Kasumi-1 (cell line): ENCODE measurements at regions not wholly inside any gene's neighbourhood (a gene's known extent, or its start where the extent isn't known, plus 50 kb on each side); places are given as distances from the start of the nearest gene placed in this dataset.
"Not testable (repeated sequence)": the region's sequence is repeated elsewhere in the genome, so short reads cannot be mapped to it uniquely, and the experiment has no call there.

Experiments used
- DNase-seq, 2 experiments: peaks; one replicate each; lab custom pipeline; 2025; lab: John Stamatoyannopoulos, UW

DNA sequence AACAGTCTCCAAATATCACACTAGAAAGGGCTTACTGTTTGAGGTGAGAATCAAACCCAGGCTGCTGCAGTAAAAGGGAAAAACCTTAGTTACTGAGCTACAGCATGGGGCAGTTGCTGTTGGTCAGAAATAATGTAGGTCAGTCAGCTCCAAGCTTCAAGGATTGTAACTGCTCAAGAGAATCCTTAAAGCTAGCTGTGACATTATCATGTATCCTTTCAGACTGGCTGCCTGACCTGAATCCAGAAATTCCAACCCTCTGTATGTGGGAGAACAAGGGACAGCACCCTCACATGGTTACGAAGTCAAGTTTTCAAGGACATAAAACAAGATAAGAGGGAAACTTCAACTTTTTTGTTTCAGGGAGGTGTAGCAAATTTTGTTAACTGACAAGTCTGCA lies 365.9 kb upstream of the NPAP1 start:
- not testable (repeated sequence) for DNase-seq

DNA sequence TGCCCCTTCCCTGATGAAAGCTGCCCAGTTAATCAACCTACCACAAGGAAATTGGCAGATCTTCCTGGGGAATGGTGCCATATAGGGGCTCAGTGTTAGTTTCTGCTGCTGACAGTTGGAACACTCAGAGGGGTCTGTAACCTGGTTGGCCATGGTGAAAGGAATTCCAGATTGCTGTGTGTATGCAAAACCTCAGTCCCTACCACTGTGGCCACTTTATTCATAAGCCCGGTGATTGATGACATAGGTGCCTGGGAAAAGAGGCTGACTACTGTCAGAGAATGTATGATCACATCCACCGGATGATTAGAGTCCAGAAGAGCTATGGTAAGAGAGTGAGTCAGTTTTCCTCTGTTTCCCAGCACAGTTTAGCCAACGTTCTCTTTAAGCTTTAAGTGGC lies 363.9 kb upstream of the NPAP1 start:
- DNase-seq: not testable (repeated sequence)

DNA sequence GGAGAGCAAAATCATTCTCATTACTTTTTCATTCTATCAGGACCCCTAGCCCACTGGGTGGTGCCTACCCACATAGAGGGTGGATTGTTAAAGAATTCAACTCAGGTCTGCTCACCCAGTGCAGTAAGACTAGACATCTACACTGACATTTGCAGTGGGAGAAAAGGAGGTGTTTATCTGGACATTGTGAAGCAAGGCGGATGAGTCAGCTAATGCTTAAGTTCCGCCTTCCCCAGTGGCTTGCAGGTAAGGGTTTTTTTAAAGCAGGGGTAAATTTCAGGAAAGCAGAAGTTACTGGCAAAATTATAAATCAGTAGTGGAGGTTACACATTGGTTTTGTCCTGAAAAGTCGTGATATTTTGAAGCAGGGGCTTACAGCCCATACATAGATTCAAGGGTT lies 359.2 kb upstream of the NPAP1 start:
- not testable (repeated sequence) for DNase-seq

DNA sequence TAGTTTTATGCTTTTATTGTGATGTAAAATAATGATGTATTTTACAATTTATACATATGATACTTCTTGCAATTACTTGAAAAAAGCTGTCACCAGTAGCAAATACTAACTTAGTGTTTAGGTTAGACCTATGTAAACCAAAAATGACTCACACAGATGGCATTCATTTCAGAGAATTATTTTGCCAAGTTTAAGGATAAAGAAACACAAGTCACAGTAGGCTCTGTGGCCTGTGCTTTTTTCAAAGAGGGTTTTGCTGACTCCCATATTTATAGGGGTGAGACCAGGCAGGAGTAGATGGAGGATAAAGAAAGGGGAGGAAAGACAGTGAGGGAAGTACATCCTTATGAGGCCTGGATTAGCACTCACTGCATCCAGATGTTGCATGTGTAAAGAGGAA lies 356.6 kb upstream of the NPAP1 start:
- no peak for DNase-seq

DNA sequence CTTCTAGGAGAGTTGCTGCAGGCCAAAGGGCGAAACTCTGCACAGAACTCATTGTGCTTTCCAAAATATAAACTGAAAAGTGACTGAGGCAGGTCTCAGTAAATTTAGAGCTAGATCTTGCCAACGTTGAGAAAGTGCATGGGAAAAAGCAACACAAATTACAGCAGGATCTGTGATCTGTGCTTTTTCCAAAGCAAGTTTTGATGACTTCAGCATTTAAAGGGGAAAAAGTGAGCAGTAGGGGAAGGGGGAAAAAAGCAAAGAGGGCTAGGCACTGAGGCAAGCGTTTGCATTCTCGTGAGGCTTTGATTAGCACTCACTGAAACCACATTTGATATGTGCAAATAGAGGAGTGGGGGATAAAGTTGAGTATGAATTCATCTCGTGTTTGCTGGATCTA lies 351.5 kb upstream of the NPAP1 start:
- DNase-seq: not testable (repeated sequence)

DNA sequence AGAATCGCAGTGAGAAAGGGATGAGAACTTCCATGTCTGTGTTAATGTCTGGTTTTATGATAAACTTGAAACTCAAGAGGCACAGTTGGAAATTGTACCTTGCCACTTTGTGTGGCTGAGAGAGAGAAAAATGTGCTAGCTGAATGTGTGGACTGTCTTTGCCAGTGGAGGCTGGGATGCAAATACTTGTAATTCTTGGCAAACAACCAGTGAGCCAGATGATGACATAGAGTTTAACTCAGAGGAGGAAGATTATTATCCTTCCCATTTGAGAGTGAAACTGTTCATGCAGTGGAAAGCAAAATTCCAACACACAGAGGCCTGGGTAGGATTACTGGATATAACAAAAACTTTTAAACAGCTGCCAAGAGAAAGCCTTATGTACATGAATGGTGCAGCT lies 349.1 kb upstream of the NPAP1 start:
- DNase-seq: not testable (repeated sequence)

DNA sequence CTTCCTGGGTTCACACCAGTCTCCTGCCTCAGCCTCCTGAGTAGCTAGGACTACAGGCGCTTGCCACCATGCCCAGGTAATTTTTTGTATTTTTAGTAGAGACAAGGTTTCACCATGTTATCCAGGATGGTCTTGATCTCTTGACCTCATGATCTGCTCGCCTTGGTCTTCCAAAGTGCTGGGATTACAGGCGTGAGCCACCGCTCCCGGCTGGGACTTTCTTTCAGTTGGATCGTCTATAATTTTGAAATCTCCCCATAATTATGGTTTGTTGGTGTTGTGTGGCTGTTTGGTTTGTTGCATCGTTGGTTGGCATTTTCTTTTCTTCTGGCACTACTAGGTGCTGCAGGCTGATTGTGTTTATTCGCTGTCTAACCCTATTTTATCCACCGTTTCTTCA lies 343.6 kb upstream of the NPAP1 start:
- not testable (repeated sequence) for DNase-seq

DNA sequence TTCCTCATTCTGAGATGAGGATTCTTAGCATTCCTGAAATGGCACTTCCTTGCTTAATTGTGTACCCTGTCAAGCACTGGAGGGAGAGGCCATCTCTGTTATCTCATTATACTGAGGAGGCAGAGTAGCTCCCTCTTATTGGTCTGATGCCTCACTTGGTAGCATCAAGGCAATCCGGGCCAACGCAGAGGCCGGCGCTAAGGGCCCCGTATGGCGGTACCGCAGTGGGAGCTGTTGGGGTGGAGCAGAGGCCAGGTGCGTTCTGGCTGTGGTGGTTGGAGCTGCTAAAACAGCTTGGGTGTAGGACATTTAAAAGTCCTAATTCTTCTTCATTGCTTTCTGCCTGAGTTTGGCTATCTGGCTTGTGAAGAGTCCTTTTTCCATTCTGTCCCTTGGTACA lies 333.7 kb upstream of the NPAP1 start:
- DNase-seq: not testable (repeated sequence)

DNA sequence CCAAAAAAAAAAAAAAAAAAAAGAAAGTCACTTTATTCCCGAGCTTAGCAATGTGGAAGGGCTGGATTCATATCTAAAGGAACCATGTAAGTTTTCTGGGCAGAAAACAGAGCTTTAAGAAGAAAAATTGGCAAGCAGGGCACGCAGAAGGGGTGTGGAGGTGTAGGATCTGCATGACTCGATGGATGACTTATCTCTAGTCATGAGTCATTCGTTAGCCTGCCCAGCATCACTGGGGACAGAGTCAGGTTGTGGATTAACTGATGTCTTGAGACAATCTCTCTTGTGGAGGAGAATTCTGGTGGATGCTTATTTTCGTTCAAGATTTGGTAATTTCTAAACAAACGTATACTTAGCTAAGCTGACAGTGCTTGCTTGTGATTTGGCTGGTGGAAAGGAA lies 322.8 kb upstream of the NPAP1 start:
- DNase-seq: not testable (repeated sequence)

DNA sequence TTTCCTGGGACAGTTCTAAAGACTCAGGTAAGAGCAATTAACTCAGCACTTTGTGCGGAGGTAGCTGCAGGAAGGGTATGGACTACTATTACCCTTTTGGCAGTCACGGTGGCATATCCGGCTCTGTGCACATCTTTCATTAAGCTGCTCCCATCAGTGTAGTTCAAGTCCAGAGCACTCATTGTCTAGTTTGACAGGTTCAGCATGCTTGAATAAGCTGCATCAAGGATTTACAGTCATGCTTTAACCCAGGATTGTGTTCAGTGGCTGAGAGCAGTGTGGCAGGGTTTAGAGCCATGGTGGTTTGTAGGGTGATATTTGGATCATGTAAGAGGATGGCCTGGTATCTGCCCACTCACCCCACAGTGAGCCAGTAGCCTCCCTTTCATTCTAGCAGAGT lies 294.5 kb upstream of the NPAP1 start:
- DNase-seq: not testable (repeated sequence)

DNA sequence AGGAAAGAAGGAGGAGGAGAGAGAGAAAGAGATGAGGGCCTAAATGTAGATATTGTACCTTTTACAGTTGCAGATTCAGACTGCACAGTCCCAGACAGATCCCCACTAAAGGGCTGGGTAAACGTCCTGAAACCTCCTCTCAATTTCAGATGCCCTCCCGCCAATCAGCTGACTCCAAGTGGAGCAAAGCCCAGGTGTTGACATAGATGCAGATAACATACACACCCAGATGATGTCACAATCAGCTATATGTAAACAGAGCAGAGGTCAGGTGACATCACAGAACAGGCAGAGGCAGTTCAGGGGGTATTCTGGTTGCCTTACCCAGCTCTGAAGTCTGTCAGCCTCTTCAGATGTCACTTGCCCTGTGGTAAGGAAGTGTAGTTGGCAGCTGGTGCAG lies 290.3 kb upstream of the NPAP1 start:
- not testable (repeated sequence) for DNase-seq

DNA sequence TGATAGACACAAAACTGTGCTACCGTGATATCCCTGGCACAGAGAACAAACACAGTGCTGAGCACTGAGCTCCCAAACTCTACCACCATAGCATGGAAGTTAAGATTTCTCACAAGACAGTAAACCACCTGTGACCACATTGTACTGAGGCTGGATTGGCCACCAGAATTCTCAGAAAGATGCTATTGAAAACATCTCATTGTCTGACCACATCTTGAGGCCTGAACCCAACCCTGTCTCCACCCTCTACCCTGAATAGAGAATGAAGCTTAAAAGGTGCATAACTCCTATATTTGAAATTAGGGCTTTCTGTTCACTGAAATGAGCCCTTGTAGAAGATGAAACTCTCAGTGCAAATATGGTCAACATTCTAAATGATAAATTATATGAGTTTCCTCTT lies 281.3 kb upstream of the NPAP1 start:
- DNase-seq: no peak

DNA sequence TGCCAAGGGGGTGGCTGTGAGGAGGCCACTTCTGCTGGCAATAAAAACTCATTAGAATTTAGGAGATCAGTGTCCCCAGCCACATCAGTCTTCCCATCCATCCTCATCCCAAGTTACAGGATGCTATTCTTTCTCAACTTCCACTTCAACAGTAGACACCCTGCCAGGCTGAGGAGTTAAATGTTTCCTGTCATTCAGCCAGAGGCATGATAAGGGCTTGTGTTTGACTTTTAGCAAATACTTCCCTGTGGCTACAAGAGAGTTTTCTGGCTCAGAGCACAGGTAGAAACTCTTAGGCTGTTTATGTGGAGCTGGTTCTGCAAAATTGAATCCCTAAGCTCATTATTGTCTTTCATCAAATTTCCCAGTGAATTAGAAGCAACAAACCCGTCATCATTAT lies 262.9 kb upstream of the NPAP1 start:
- DNase-seq: not testable (repeated sequence)

DNA sequence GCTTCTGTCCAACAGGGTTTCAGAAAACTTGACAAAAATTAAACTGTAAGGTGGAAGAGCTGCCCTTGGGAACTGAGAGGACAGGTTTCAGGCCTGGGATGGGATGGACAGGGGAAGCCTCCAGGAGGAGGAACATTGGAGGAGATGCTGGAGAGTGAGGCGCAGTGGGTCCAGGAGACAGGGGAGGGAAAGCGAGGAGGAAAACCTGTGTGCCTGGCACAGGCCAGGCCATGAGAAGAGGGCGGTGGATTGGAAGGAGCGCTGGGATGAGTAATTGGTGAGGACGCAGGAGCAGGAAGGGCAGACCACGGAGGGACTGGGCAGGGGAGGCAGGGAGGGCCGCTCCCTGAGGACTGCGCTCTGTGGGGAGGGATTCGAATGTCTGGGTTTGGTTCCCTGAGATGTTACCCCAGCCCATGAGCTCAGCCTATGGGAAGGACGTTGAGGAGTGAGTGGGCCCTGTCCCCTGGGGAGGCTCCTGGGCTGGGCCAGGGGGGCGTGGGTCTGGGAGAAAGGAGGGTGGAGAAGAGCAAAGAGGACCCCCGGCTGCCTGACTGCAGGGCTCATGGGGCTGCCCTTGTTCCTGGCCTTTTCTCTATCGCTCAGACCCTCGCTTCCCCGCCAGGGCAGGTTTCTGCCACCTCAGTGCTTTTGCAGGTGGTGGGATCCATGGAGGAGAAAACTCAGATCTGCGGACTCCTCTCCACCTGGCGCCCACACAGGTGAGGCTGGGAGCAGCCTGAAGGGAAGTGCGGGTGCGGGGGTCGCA lies 249.1 kb upstream of the NPAP1 start:
- DNase-seq: not testable (repeated sequence)

DNA sequence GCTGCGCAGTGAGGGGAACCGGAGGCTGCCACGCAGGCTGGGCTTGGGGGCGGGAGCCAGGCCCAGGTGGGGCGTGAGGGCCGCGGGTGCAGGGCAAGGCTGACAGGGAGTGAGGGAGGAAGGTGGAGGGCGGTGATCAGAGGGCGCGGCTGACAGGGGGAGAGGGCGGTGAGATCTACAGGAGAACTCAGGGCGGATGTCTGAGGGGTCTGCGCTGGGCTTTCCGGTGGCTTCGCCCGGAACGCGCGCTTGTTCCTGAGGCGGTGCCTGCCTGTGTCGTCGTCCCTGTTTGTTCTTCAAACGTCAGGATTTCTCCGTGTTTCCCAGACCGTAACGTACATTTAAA lies 248.5 kb upstream of the NPAP1 start:
- not testable (repeated sequence) for DNase-seq

DNA sequence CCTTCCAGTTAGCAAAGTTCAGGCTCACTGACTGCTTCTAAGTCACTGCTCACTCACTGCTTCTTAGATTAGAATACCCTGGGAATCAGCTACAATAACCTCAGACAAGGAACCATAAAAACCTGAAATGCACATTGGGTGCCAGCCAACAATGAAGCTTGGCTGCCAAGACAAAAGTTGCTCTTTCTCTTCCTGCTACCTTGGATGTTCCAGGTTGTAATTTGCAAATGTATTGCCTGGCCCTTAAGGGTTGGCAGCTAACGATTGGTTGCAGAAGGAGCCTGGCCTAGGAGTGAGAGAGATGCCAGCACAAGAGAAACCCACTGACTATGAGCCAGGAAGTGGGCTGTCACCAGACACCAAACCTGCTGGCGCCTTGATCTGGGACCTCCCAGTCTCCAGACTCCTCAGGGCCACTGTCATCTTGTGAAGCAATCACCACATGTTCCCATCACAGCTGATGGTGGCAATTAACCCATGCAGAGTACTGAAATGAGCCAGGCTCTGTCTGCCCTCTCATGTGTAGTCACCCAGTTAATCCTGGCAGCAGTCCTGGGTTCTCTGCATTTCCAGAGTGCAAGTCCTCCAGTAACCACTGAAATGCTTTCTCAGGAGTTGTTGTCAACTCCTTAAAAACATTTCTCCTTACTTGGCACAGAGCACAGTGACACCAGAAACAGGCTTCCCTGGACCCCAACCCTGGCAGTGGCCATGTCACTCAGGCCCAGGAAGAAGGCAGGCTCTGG lies 240.3 kb upstream of the NPAP1 start:
- DNase-seq: not testable (repeated sequence)

DNA sequence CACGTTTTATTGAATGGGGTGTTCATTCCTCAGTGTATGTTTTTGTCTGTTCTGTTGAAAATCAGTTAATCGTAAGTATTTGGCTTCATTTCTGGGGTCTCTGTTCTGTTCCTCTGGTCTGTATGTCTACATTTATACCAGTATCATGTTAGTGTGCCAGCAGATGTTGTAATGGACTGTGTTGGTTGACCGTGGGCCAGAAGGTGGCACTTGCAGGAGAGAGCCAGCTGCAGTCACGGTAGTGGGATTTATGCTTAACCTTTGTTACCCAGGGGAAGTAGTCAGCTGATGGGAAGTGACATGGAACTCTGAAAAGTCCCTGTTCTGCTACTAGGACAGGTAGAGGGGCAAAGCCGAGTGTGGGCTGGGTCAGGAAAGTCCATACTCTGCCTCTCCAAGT lies 238.3 kb upstream of the NPAP1 start:
- DNase-seq: not testable (repeated sequence)

DNA sequence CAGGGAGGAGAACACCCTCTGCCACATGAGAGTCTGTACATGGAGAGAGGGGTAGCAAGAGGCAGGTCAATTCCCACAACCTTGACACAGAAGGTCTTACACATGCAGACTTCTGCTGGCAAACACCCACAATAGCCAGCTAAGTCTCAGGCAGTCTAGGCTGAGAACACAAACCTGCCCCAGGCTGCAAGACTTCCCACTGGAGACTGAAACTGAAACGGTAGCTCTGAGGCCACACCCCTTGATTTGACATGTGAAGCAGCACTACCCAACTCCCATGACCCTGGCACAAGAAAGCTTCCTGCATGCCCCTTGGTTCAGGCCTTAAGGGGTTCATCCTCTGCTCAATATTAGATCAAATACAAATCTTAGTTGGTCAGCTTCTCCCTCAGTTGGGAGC lies 237.8 kb upstream of the NPAP1 start:
- not testable (repeated sequence) for DNase-seq

DNA sequence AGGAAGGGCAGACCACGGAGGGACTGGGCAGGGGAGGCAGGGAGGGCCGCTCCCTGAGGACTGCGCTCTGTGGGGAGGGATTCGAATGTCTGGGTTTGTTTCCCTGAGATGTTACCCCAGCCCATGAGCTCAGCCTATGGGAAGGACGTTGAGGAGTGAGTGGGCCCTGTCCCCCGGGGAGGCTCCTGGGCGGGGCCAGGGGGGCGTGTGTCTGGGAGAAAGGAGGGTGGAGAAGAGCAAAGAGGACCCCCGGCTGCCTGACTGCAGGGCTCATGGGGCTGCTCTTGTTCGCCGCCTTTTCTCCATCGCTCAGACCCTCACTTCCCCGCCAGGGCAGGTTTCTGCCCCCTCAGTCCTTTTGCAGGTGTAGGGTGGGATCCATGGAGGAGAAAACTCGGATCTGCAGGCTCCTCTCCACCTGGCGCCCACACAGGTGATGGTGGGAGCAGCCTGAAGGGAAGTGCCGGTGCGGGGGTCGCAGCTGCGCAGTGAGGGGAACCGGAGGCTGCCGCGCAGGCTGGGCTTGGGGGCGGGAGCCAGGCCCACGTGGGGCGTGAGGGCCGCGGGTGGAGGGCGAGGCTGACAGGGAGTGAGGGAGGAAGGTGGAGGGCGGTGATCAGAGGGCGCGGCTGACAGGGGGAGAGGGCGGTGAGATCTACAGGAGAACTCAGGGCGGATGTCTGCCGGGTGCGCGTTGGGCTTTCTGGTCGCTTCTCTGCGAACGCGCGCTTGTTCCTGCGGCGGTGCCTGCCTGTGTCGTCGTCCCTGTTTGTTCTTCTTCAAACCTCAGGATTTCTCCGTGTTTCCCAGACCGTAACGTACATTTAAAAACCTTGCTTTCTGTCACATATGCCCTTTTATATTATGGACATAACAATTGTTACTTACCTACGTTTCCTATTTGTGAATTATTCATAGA lies 198.2 kb upstream of the NPAP1 start:
- not testable (repeated sequence) for DNase-seq

DNA sequence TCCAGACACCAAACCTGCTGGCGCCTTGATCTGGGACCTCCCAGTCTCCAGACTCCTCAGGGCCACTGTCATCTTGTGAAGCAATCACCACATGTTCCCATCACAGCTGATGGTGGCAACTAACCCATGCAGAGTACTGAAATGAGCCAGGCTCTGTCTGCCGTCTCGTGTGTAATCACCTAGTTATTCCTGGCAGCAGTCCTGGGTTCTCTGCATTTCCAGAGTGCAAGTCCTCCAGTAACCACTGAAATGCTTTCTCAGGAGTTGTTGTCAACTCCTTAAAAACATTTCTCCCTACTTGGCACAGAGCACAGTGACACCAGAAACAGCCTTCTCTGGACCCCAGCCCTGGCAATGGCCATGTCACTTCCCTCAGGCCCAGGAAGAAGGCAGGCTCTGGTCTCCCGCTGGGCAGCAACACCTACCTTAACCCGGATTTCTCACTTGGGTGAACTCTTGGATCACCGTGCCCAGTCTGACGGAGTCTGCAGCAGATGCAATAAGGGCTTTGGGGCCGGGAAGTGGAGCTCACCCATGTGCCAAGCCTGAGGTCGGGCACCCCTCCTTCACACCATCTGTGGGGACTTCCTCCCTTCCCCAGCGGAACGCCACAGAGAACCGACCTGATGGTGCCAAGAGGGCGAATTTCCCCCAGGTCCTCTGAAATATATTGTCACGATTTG lies 189.5 kb upstream of the NPAP1 start:
- not testable (repeated sequence) for DNase-seq

DNA sequence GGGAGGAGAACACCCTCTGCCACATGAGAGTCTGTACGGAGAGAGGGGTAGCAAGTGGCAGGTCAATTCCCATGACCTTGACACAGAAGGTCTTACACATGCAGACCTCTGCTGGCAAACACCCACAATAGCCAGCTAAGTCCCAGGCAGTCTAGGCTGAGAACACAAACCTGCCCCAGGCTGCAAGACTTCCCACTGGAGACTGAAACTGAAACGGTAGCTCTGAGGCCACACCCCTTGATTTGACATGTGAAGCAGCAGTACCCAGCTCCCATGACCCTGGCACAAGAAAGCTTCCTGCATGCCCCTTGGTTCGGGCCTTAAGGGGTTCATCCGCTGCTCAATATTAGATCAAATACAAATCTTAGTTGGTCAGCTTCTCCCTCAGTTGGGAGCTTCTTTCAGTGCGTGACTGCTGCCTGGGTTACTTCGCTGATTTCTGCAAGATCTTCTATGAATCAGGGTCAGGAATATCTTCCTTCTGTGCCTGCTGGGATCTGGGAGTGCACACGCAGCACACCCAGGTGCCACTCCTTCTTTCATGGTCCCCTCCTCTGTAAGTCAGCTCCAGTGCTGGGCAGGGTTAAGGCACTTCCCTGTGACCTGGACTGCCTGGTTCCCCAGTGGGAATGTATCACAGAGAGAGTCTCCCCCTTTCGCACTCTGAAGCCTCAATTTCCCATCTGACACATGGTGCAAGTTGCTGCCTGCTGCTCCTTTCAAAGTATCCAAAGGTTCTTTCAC lies 187.2 kb upstream of the NPAP1 start:
- DNase-seq: not testable (repeated sequence)
